ENCODE measurements at regions not wholly inside any gene's neighbourhood (a gene's known extent, or its start where the extent isn't known, plus 50 kb on each side); places are given as distances from the start of the nearest gene placed in this dataset.

DNA sequence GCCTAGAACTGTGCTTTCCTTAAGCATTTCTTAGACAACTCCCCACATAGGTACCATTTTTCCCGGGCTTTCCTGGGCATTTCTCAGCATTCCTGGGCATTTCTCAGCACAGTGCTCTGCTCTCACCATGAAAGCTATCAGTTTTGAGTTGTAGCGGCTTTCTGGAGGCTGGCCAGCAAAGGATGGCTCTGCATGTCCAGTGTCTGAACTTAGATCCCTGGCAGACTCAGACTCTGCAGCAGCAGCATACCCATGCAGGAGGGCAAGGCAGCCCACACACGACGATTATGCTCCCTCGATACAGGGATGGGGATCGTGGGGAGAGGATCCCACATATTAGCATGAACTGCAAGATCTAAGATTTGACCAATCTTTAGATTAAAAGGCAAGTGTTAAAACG is 248.9 kb upstream of the MKI67 start:
- TF ChIP-seq, protein P1, sequence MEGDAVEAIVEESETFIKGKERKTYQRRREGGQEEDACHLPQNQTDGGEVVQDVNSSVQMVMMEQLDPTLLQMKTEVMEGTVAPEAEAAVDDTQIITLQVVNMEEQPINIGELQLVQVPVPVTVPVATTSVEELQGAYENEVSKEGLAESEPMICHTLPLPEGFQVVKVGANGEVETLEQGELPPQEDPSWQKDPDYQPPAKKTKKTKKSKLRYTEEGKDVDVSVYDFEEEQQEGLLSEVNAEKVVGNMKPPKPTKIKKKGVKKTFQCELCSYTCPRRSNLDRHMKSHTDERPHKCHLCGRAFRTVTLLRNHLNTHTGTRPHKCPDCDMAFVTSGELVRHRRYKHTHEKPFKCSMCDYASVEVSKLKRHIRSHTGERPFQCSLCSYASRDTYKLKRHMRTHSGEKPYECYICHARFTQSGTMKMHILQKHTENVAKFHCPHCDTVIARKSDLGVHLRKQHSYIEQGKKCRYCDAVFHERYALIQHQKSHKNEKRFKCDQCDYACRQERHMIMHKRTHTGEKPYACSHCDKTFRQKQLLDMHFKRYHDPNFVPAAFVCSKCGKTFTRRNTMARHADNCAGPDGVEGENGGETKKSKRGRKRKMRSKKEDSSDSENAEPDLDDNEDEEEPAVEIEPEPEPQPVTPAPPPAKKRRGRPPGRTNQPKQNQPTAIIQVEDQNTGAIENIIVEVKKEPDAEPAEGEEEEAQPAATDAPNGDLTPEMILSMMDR (IDR thresholded peaks at IDR 0.05; ENCODE audit: low read depth, low read length, poor library complexity, severe bottlenecking): no peak
- no peak for TF ChIP-seq EZH2phosphoT487 (IDR thresholded peaks at IDR 0.05; ENCODE audit: borderline replicate concordance, low read length)

All from DOHH2 (cell line).